SK-N-SH (cell line): ENCODE measurements at regions not wholly inside any gene's neighbourhood (a gene's known extent, or its start where the extent isn't known, plus 50 kb on each side); places are given as distances from the start of the nearest gene placed in this dataset.

ENCODE experiments used
- CTCF ChIP-seq: fragments of 200-600 bp; sonication (generic); IDR thresholded peaks from 2 replicates; pipeline ENCODE4 v1.6.1; 2017; ENCODE audit warnings: antibody characterized with exemption, mild to moderate bottlenecking, moderate library complexity
- EP300 ChIP-seq, 2 experiments: IDR thresholded peaks; 2 replicates each; pipeline versions ENCODE4 v1.4.0 to v1.6.1; 2012; ENCODE audit warnings: borderline replicate concordance in 1 of 2, low read depth in 1 of 2, low read length in 1 of 2
- FOXM1 ChIP-seq: IDR thresholded peaks from 2 replicates; pipeline ENCODE4 v1.4.0; 2012; ENCODE audit warnings: low read depth, mild to moderate bottlenecking
- GABPA ChIP-seq: IDR thresholded peaks from 2 replicates; pipeline ENCODE4 v1.4.0; 2012; ENCODE audit warnings: low read depth, mild to moderate bottlenecking
- MXI1 ChIP-seq: IDR thresholded peaks from 2 replicates; pipeline ENCODE4 v1.6.1; 2012; ENCODE audit warnings: mild to moderate bottlenecking, low read depth, low read length, improper control_type of control experiment
- NFIC ChIP-seq: IDR thresholded peaks from 2 replicates; pipeline ENCODE4 v1.4.0; 2012; ENCODE audit warnings: borderline replicate concordance
- POLR2AphosphoS5 ChIP-seq: IDR thresholded peaks from 2 replicates; pipeline ENCODE4 v1.6.1; 2012; ENCODE audit warnings: low read depth, low read length
- RCOR1 ChIP-seq: fragments of 150-350 bp; IDR thresholded peaks from 2 replicates; pipeline ENCODE4 v1.6.1; 2017; ENCODE audit warnings: antibody characterized with exemption, low read length
- SIN3A ChIP-seq: IDR thresholded peaks from 2 replicates; pipeline ENCODE4 v1.6.1; 2012; ENCODE audit warnings: low read depth, mild to moderate bottlenecking, low read length, moderate library complexity, borderline replicate concordance
- SMC3 ChIP-seq: IDR thresholded peaks from 2 replicates; pipeline ENCODE4 v1.6.1; 2012; ENCODE audit warnings: low read depth, low read length, improper control_type of control experiment
- TAF1 ChIP-seq: IDR thresholded peaks from 2 replicates; pipeline ENCODE4 v1.6.1; 2012; ENCODE audit warnings: low read depth, mild to moderate bottlenecking, low read length, moderate library complexity, borderline replicate concordance
- YY1 ChIP-seq: IDR thresholded peaks from 2 replicates; pipeline ENCODE4 v1.4.0; 2012; ENCODE audit warnings: low read depth, mild to moderate bottlenecking

DNA sequence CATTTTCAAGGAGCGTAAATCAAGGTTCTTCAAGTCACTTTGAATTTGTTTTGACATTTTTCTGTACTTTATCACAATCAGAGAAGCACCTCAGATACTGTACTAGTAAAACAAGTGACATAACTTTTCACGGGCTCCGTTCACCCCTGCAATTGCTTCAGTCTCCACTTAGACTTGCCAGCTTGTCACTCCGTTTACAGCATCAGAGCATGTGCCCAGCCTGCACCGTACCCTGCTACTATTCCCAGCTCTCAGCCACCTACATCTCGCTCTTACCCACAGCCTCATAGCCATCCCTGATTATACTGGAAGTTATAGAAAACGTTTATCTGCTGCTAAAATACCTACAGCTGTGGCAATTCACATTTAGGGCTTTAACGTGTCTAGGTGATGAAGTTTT lies 135.3 kb upstream of the TENM3 start:
- no peak for TF ChIP-seq SMC3
- TF ChIP-seq EP300 (IDR thresholded peaks at IDR 0.05; ENCODE audit: borderline replicate concordance in 1 of 2, low read depth in 1 of 2, low read length in 1 of 2), result no peak
- no peak for TF ChIP-seq TAF1
- no peak for TF ChIP-seq RCOR1
- no peak for TF ChIP-seq POLR2AphosphoS5
- no peak for TF ChIP-seq SIN3A
- no peak for TF ChIP-seq CTCF
- TF ChIP-seq MXI1, result no peak
- no peak for TF ChIP-seq GABPA
- TF ChIP-seq NFIC, result no peak
- no peak for TF ChIP-seq FOXM1
- no peak for TF ChIP-seq YY1
